Uterus (tissue), 3 donors: ENCODE measurements at regions not wholly inside any gene's neighbourhood (a gene's known extent, or its start where the extent isn't known, plus 50 kb on each side); places are given as distances from the start of the nearest gene placed in this dataset.

Experiments
- DNase-seq, 2 donors: peaks; one replicate each; pipeline ENCODE4 v3.0.0-alpha.2; 2019 to 2020
- H3K27ac ChIP-seq, 2 donors: fragments of 200-600 bp; sonication (generic); 1 replicate in 1 of 2; 2 replicates in 1 of 2; pipeline ENCODE4 v1.5.1; 2016 to 2018
- H3K27me3 ChIP-seq, 2 donors: fragments of 200-600 bp; sonication (generic); one replicate each; pipeline ENCODE4 v1.5.1; 2018 to 2019; ENCODE audit warnings: control low read depth in 1 of 2
- H3K36me3 ChIP-seq, 2 donors: fragments of 200-600 bp; sonication (generic); one replicate each; pipeline ENCODE4 v1.5.1; 2019; ENCODE audit warnings: control low read depth in 1 of 2
- H3K4me1 ChIP-seq, 2 donors: fragments of 200-600 bp; sonication (generic); one replicate each; pipeline ENCODE4 v1.5.1; 2018 to 2019; ENCODE audit warnings: control low read depth in 1 of 2
- H3K4me3 ChIP-seq, 2 donors: fragments of 200-600 bp; sonication (generic); 1 replicate in 1 of 2; 2 replicates in 1 of 2; pipeline ENCODE4 v1.5.1; 2018 to 2019; ENCODE audit warnings: mild to moderate bottlenecking in 1 of 2
- H3K9me3 ChIP-seq, 2 donors: fragments of 200-600 bp; sonication (generic); one replicate each; pipeline ENCODE4 v1.5.1; 2019; ENCODE audit warnings: control low read depth in 1 of 2
- CTCF ChIP-seq, 4 experiments: fragments of 200-600 bp in 2 of 4; fragments of 450-650 bp in 2 of 4; sonication (generic) in 2 of 4; IDR thresholded peaks; one replicate each; pipeline ENCODE4 v1.5.1; 2016 to 2019; ENCODE audit warnings: antibody characterized with exemption in 4 of 4, mild to moderate bottlenecking in 2 of 4, moderate library complexity in 1 of 4
- POLR2A ChIP-seq, 2 donors: fragments of 450-650 bp; IDR thresholded peaks; one replicate each; pipeline ENCODE4 v1.6.1; 2016; ENCODE audit warnings: antibody characterized with exemption in 2 of 2, mild to moderate bottlenecking in 1 of 2, moderate library complexity in 1 of 2
- intact Hi-C: fragments of 100-400 bp; cut with DNase I; formaldehyde crosslinking; loops from one replicate; pipeline ENCODE4 v1.15.1; 2023; ENCODE audit warnings: low total_unique reads
- donor health status: DM: yes; HTN: yes; CAD: no.

- no peak for DNase-seq
Observed at GRCh38 chr2:45117383-45117782, 108.1 kb upstream of the SIX2 start.

GRCh38 chr2:45115181-45115580, 105.9 kb upstream of the SIX2 start:
- no peaks in the 10 kb centered on the region for H3K27me3 ChIP-seq
- H3K4me3 ChIP-seq: no peak overlapping the region
- intact Hi-C loops: no loop called here
- TF ChIP-seq POLR2A (IDR thresholded peaks at IDR 0.05) (no peak), CTCF (IDR thresholded peaks at IDR 0.05) (no peak)
- no peak for DNase-seq
- H3K9me3 ChIP-seq: no peaks in the 10 kb centered on the region
- no peaks in the 10 kb centered on the region for H3K4me1 ChIP-seq
- H3K27ac ChIP-seq: no peak overlapping the region
- no peaks in the 10 kb centered on the region for H3K36me3 ChIP-seq

More at GRCh38 chr2:45117383-45117782, 108.1 kb upstream of the SIX2 start:
- H3K4me3 ChIP-seq: no peak overlapping the region
- no peaks in the 10 kb centered on the region for H3K27me3 ChIP-seq
- H3K27ac ChIP-seq: no peak overlapping the region
- no peaks in the 10 kb centered on the region for H3K9me3 ChIP-seq
- intact Hi-C loops: no loop called here
- no peaks in the 10 kb centered on the region for H3K36me3 ChIP-seq
- TF ChIP-seq CTCF (IDR thresholded peaks at IDR 0.05): no peak
- TF ChIP-seq POLR2A (IDR thresholded peaks at IDR 0.05): no peak
- H3K4me1 ChIP-seq: no peaks in the 10 kb centered on the region

GRCh38 chr2:45114221-45114955, 105.1 kb upstream of the SIX2 start:
- intact Hi-C loops: no loop called here
- no peak for DNase-seq

GRCh38 chr2:45112750-45113149, 103.5 kb upstream of the SIX2 start:
- H3K4me3 ChIP-seq: no peak overlapping the region
- H3K4me1 ChIP-seq: no peaks in the 10 kb centered on the region
- H3K9me3 ChIP-seq: no peaks in the 10 kb centered on the region
- no peaks in the 10 kb centered on the region for H3K27me3 ChIP-seq
- DNase-seq: no peak
- no peaks in the 10 kb centered on the region for H3K36me3 ChIP-seq
- no peak overlapping the region for H3K27ac ChIP-seq
- TF ChIP-seq CTCF (IDR thresholded peaks at IDR 0.05) (no peak), POLR2A (IDR thresholded peaks at IDR 0.05) (no peak)
- intact Hi-C loops: no loop called here

More at GRCh38 chr2:45114221-45114955, 105.1 kb upstream of the SIX2 start:
- Histone ChIP-seq H3K9me3 (no peaks in the 10 kb centered on the region), H3K4me3 (no peak overlapping the region), H3K4me1 (no peaks in the 10 kb centered on the region), H3K36me3 (no peaks in the 10 kb centered on the region), H3K27me3 (no peaks in the 10 kb centered on the region), H3K27ac (no peak overlapping the region)
- no peak for TF ChIP-seq POLR2A (IDR thresholded peaks at IDR 0.05)
- TF ChIP-seq CTCF (IDR thresholded peaks at IDR 0.05): no peak

GRCh38 chr2:45105050-45105582, 95.9 kb upstream of the SIX2 start:
- no peak overlapping the region for H3K4me3 ChIP-seq
- TF ChIP-seq CTCF (IDR thresholded peaks at IDR 0.05) (no peak), POLR2A (IDR thresholded peaks at IDR 0.05) (no peak)
- H3K27ac ChIP-seq: no peak overlapping the region
- H3K9me3 ChIP-seq: no peaks in the 10 kb centered on the region
- no peak for DNase-seq
- H3K27me3 ChIP-seq: no peaks in the 10 kb centered on the region
- no peaks in the 10 kb centered on the region for H3K4me1 ChIP-seq
- H3K36me3 ChIP-seq: no peaks in the 10 kb centered on the region
- intact Hi-C loops: no loop called here
